Mammary epithelial cell (primary cell): ENCODE measurements at regions not wholly inside any gene's neighbourhood (a gene's known extent, or its start where the extent isn't known, plus 50 kb on each side); places are given as distances from the start of the nearest gene placed in this dataset.

Experiments used
- EZH2 ChIP-seq: IDR thresholded peaks from 2 replicates; pipeline ENCODE4 v1.6.1; 2012; ENCODE audit warnings: low read length, inconsistent platforms, borderline replicate concordance
- TF ChIP-seq, protein P1 (sequence below), 2 donors: IDR thresholded peaks in 1 of 2; conservative IDR thresholded peaks in 1 of 2; 2 replicates each; pipeline ENCODE4 v1.5.1; 2011 to 2012; ENCODE audit warnings: inconsistent platforms in 2 of 2, low read length in 2 of 2, mild to moderate bottlenecking in 2 of 2, control low read depth in 1 of 2, low read depth in 1 of 2; ENCODE audit not compliant: insufficient read depth in 1 of 2; ENCODE audit errors: extremely low read depth in 1 of 2

DNA sequence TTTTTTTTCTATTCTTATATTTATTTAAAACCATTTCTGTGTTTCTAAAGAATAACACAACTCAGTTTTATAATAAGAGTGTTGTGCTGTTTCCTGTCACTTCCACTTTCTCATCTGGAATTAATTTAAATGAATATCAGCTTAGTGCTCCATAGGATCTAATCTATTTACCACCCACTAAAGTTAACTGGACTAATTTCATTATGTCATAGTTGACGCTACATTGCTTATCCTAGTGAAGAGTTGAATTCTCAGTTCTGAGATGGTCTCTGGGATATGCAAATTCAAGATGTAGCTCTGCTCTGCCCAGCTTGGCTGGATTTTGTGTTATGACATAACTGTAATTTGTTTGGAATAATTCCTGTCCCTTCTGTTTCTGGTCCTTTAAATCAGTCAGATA, 380.1 kb downstream of the METTL15 start:
- TF ChIP-seq, protein P1, sequence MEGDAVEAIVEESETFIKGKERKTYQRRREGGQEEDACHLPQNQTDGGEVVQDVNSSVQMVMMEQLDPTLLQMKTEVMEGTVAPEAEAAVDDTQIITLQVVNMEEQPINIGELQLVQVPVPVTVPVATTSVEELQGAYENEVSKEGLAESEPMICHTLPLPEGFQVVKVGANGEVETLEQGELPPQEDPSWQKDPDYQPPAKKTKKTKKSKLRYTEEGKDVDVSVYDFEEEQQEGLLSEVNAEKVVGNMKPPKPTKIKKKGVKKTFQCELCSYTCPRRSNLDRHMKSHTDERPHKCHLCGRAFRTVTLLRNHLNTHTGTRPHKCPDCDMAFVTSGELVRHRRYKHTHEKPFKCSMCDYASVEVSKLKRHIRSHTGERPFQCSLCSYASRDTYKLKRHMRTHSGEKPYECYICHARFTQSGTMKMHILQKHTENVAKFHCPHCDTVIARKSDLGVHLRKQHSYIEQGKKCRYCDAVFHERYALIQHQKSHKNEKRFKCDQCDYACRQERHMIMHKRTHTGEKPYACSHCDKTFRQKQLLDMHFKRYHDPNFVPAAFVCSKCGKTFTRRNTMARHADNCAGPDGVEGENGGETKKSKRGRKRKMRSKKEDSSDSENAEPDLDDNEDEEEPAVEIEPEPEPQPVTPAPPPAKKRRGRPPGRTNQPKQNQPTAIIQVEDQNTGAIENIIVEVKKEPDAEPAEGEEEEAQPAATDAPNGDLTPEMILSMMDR (conservative IDR thresholded peaks at IDR 0.05 in 1 of 2, IDR thresholded peaks at IDR 0.05 in 1 of 2; ENCODE audit: extremely low read depth in 1 of 2, insufficient read depth in 1 of 2, low read depth in 1 of 2, low read length in 2 of 2): no peak
- TF ChIP-seq EZH2: no peak
